ENCODE measurements at regions not wholly inside any gene's neighbourhood (a gene's known extent, or its start where the extent isn't known, plus 50 kb on each side); places are given as distances from the start of the nearest gene placed in this dataset.
A peak's percentile ranks its signal among the peaks of the same experiment; 100 is the strongest.

DNA sequence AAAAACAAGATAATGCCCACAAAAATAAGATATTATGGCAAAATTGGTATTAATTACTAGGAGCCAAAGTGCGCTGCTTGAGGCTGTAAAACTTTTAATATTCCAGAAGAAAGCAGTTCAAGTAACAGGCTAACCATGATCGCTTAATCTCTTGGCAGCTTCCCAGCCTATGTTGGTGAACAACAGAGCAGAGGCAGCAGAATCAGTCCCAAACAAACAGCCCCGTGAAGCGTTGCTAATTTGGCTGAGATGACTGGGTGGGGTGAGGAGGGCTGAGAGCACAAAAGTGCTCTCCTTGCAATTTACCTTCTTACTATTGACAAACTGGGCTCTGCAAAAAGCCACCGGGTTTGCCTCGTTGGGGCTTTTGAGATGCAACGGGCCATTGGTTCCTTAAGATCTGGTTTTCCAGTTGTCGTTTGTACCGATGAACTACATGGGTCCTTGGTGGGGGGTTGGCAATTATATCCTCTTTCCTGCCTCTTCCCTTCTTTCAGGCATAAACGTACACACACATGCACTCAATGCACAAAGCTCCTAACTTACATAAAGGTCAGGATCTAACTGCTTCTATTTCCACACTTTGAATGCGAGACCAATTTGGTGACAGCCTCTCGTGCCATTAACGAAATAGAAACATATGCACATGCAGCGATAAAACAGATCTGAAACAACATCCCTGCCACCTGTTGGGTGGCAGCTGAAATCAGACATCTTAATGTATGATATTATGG is 407.6 kb upstream of the CADM1 start:
- Histone ChIP-seq H3K79me2 (ENCODE audit: insufficient read depth, low read length) (no peaks in the 10 kb centered on the region), H3K9ac (ENCODE audit: insufficient read depth, low read depth, low read length) (no peak overlapping the region), H3K4me2 (ENCODE audit: low read depth, low read length) (no peak overlapping the region), H3K27ac (ENCODE audit: extremely low read length, insufficient read depth, low read length) (no peak overlapping the region), H2AFZ (ENCODE audit: low read length) (no peak overlapping the region), H4K20me1 (ENCODE audit: insufficient read depth, low read length) (no peaks in the 10 kb centered on the region), H3K4me1 (ENCODE audit: insufficient read depth, low read length) (no peaks in the 10 kb centered on the region), H3K27me3 (ENCODE audit: control insufficient read depth in 1 of 2, insufficient read depth in 2 of 2, low read length in 2 of 2) (peaks cover 0 to 13% of the 10 kb centered on the region in 2 experiments; a peak in 4 of 5 replicates), H3K4me3 (replicated peaks in 1 of 3; ENCODE audit: insufficient read depth in 1 of 3, low read depth in 2 of 3, low read length in 3 of 3) (no peak overlapping the region), H3K36me3 (replicated peaks in 1 of 2; ENCODE audit: control insufficient read depth in 1 of 2, insufficient read depth in 2 of 2, low read length in 2 of 2) (no peaks in the 10 kb centered on the region), H3K9me3 (ENCODE audit: low read length) (no peaks in the 10 kb centered on the region)
- POLR2A ChIA-PET, result no interaction called here
- in situ Hi-C loops (cut with HindIII; ENCODE audit: extremely low pct_ligation_motif_present, low pct_unique_long_range_greater_than_20kb) (no loop called here), intact Hi-C loops (cut with micrococcal nuclease; ENCODE audit: unreplicated experiment) (no loop called here)
- FAIRE-seq (no peak), DNase-seq (ENCODE audit: low spot score) (no peak), ATAC-seq (no peak)
- WGBS (ENCODE audit: low lambda C conversion rate), result 28% methylated on average over 13 of the region's 14 CpGs
- CTCF ChIA-PET (ENCODE audit: low intra/inter-chr PET ratio, low total read pairs), result no interaction called here
- no TSS peak for BruUV-seq (replicated peaks)
- TF ChIP-seq ZNF136 (CRISPR knock-in tag; IDR thresholded peaks at IDR 0.05; ENCODE audit: low read depth) (no peak), MAFK (conservative IDR thresholded peaks at IDR 0.05 in 1 of 2, IDR thresholded peaks at IDR 0.05 in 1 of 2; ENCODE audit: low read length in 2 of 2) (peak in 1 of 2 experiments; percentile 27; a peak in 1 of 4 replicates)

DNA sequence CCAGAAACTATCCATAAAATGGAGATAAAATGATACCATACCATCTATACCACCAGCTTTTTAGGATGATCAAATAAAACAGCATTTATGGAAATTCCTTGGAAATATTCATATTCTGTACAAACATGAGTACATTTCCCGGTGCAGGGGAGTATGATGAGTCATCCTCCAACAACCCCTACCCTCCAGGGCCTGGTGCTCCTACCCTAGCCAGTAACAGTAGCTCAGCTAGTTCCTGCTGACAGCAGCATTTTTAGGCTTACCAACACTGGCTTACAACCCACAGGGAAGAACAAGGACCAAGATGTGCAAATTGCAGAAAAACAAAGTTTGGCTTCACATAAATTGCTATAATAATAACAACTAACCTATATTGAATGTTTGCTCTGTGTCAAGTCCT is 406.2 kb upstream of the CADM1 start:
- CTCF ChIA-PET (ENCODE audit: low intra/inter-chr PET ratio, low total read pairs), result no interaction called here
- intact Hi-C loops (cut with micrococcal nuclease; ENCODE audit: unreplicated experiment), result no loop called here

More for the DNA sequence above, 406.2 kb upstream of the CADM1 start:
- TF ChIP-seq ELF1 (CRISPR knock-in tag; IDR thresholded peaks at IDR 0.05) (no peak), MAFF (IDR thresholded peaks at IDR 0.05; ENCODE audit: low read depth, low read length) (peak; percentile 67; the same call in 1 of the 2 replicates), HMG20B (CRISPR knock-in tag; conservative IDR thresholded peaks at IDR 0.05) (no peak), TBP (CRISPR knock-in tag; IDR thresholded peaks at IDR 0.05) (no peak), CBX5 (CRISPR knock-in tag; IDR thresholded peaks at IDR 0.05; ENCODE audit: borderline replicate concordance) (no peak), MAFK (conservative IDR thresholded peaks at IDR 0.05 in 1 of 2, IDR thresholded peaks at IDR 0.05 in 1 of 2; ENCODE audit: low read length in 2 of 2) (peak; percentile 78 to 86)
- Histone ChIP-seq H3K4me3 (replicated peaks in 1 of 3; ENCODE audit: insufficient read depth in 1 of 3, low read depth in 2 of 3, low read length in 3 of 3) (no peak overlapping the region), H3K9ac (ENCODE audit: insufficient read depth, low read depth, low read length) (no peak overlapping the region), H3K36me3 (replicated peaks in 1 of 2; ENCODE audit: control insufficient read depth in 1 of 2, insufficient read depth in 2 of 2, low read length in 2 of 2) (no peaks in the 10 kb centered on the region), H3K4me1 (ENCODE audit: insufficient read depth, low read length) (no peaks in the 10 kb centered on the region), H3K79me2 (ENCODE audit: insufficient read depth, low read length) (no peaks in the 10 kb centered on the region), H3K27ac (ENCODE audit: extremely low read length, insufficient read depth, low read length) (no peak overlapping the region), H4K20me1 (ENCODE audit: insufficient read depth, low read length) (no peaks in the 10 kb centered on the region), H3K27me3 (ENCODE audit: control insufficient read depth in 1 of 2, insufficient read depth in 2 of 2, low read length in 2 of 2) (peaks cover 0 to 27% of the 10 kb centered on the region in 2 experiments; a peak in 4 of 5 replicates), H3K4me2 (ENCODE audit: low read depth, low read length) (no peak overlapping the region), H3K9me3 (ENCODE audit: low read length) (no peaks in the 10 kb centered on the region), H2AFZ (ENCODE audit: low read length) (no peak overlapping the region)
- 0% methylated on average over 1 of the region's 1 CpG for WGBS (ENCODE audit: low lambda C conversion rate)
- no peak for FAIRE-seq
- no TSS peak for BruUV-seq (replicated peaks)
- DNase-seq (ENCODE audit: low spot score), result no peak
- in situ Hi-C loops (cut with HindIII; ENCODE audit: extremely low pct_ligation_motif_present, low pct_unique_long_range_greater_than_20kb), result no loop called here
- no peak for ATAC-seq
- POLR2A ChIA-PET, result no interaction called here

All from HepG2 (cell line).